Glutamatergic neuron (in vitro differentiated cells): ENCODE measurements at regions not wholly inside any gene's neighbourhood (a gene's known extent, or its start where the extent isn't known, plus 50 kb on each side); places are given as distances from the start of the nearest gene placed in this dataset.
"Not testable (repeated sequence)": the region's sequence is repeated elsewhere in the genome, so short reads cannot be mapped to it uniquely, and the experiment has no call there.

Experiments used
- DNase-seq: peaks from one replicate; pipeline ENCODE4 v3.0.0; 2022
- H3K27ac Mint-ChIP-seq: one replicate; pipeline ENCODE4 v1.8.0; 2020; ENCODE audit warnings: mild to moderate bottlenecking, mixed read lengths, inconsistent platforms; ENCODE audit not compliant: unreplicated experiment
- H3K27me3 Mint-ChIP-seq: one replicate; pipeline ENCODE4 v1.8.0; 2020; ENCODE audit warnings: mild to moderate bottlenecking, moderate library complexity, mixed read lengths, inconsistent platforms; ENCODE audit not compliant: unreplicated experiment
- H3K36me3 Mint-ChIP-seq: one replicate; pipeline ENCODE4 v1.8.0; 2020; ENCODE audit warnings: mild to moderate bottlenecking, mixed read lengths, inconsistent platforms; ENCODE audit not compliant: unreplicated experiment
- H3K4me1 Mint-ChIP-seq: one replicate; pipeline ENCODE4 v1.8.0; 2020; ENCODE audit warnings: mild to moderate bottlenecking, low read depth, mixed read lengths, inconsistent platforms; ENCODE audit not compliant: unreplicated experiment
- H3K4me3 Mint-ChIP-seq: one replicate; pipeline ENCODE4 v1.8.0; 2020; ENCODE audit warnings: mild to moderate bottlenecking, mixed read lengths, inconsistent platforms; ENCODE audit not compliant: unreplicated experiment
- H3K9me3 Mint-ChIP-seq: one replicate; pipeline ENCODE4 v1.8.0; 2020; ENCODE audit warnings: mild to moderate bottlenecking, moderate library complexity, mixed read lengths, inconsistent platforms; ENCODE audit not compliant: unreplicated experiment
- CTCF ChIP-seq: fragments of 200-600 bp; sonication (generic); IDR thresholded peaks from one replicate; pipeline ENCODE4 v1.5.0; 2021; ENCODE audit not compliant: partially characterized antibody, unreplicated experiment

GRCh38 chr11:90699791-90700400, 477.0 kb upstream of the CHORDC1 start:
- DNase-seq, result no peak
- TF ChIP-seq CTCF, result no peak
- Mint-ChIP-seq H3K36me3 (no peaks in the 10 kb centered on the region), H3K27ac (no peak overlapping the region), H3K9me3 (peaks cover 1% of the 10 kb centered on the region), H3K27me3 (no peaks in the 10 kb centered on the region), H3K4me1 (peaks cover 4% of the 10 kb centered on the region), H3K4me3 (no peak overlapping the region)

GRCh38 chr11:90698238-90698637, 475.4 kb upstream of the CHORDC1 start:
- Mint-ChIP-seq H3K27ac (no peak overlapping the region), H3K4me1 (peaks cover 4% of the 10 kb centered on the region), H3K36me3 (no peaks in the 10 kb centered on the region), H3K27me3 (no peaks in the 10 kb centered on the region), H3K4me3 (no peak overlapping the region), H3K9me3 (peaks cover 3% of the 10 kb centered on the region)
- TF ChIP-seq CTCF, result no peak
- DNase-seq, result no peak

- not testable (repeated sequence) for H3K9me3 Mint-ChIP-seq, DNase-seq, H3K4me1 Mint-ChIP-seq, H3K36me3 Mint-ChIP-seq, H3K4me3 Mint-ChIP-seq, H3K27me3 Mint-ChIP-seq, H3K27ac Mint-ChIP-seq
Observed at GRCh38 chr11:90675496-90675895, 452.6 kb upstream of the CHORDC1 start.

GRCh38 chr11:90669094-90669493, 446.2 kb upstream of the CHORDC1 start:
- Mint-ChIP-seq H3K4me1 (no peaks in the 10 kb centered on the region), H3K9me3 (no peaks in the 10 kb centered on the region), H3K36me3 (no peaks in the 10 kb centered on the region), H3K27ac (no peak overlapping the region), H3K27me3 (no peaks in the 10 kb centered on the region), H3K4me3 (no peak overlapping the region)
- TF ChIP-seq CTCF, result no peak
- DNase-seq, result no peak

- DNase-seq, result no peak
- no peaks in the 10 kb centered on the region for H3K36me3 Mint-ChIP-seq
- no peaks in the 10 kb centered on the region for H3K27me3 Mint-ChIP-seq
- no peak overlapping the region for H3K4me3 Mint-ChIP-seq
- H3K4me1 Mint-ChIP-seq, result no peaks in the 10 kb centered on the region
- no peak for TF ChIP-seq CTCF
- no peaks in the 10 kb centered on the region for H3K9me3 Mint-ChIP-seq
- no peak overlapping the region for H3K27ac Mint-ChIP-seq
Observed at GRCh38 chr11:90668502-90668901, 445.7 kb upstream of the CHORDC1 start.
